ENCODE measurements at regions not wholly inside any gene's neighbourhood (a gene's known extent, or its start where the extent isn't known, plus 50 kb on each side); places are given as distances from the start of the nearest gene placed in this dataset.

- no peak for DNase-seq (ENCODE audit: unreplicated experiment)
- ChIA-PET POLR2A (no interaction called here), CTCF (no interaction called here)
- no peaks in the 10 kb centered on the region for H3K36me3 Mint-ChIP-seq (ENCODE audit: insufficient read depth, unreplicated experiment)
- H3K27ac Mint-ChIP-seq (ENCODE audit: low read depth, unreplicated experiment) = no peak overlapping the region
- BruUV-seq (replicated peaks) = no TSS peak
- no peak overlapping the region for H3K4me3 Mint-ChIP-seq (ENCODE audit: unreplicated experiment)
- peaks cover 8% of the 10 kb centered on the region for H3K9me3 Mint-ChIP-seq (ENCODE audit: unreplicated experiment)
- H3K4me1 Mint-ChIP-seq (ENCODE audit: insufficient read depth, unreplicated experiment) = no peaks in the 10 kb centered on the region
- intact Hi-C loops (cut with micrococcal nuclease) = no loop called here
- TF ChIP-seq, protein P1, sequence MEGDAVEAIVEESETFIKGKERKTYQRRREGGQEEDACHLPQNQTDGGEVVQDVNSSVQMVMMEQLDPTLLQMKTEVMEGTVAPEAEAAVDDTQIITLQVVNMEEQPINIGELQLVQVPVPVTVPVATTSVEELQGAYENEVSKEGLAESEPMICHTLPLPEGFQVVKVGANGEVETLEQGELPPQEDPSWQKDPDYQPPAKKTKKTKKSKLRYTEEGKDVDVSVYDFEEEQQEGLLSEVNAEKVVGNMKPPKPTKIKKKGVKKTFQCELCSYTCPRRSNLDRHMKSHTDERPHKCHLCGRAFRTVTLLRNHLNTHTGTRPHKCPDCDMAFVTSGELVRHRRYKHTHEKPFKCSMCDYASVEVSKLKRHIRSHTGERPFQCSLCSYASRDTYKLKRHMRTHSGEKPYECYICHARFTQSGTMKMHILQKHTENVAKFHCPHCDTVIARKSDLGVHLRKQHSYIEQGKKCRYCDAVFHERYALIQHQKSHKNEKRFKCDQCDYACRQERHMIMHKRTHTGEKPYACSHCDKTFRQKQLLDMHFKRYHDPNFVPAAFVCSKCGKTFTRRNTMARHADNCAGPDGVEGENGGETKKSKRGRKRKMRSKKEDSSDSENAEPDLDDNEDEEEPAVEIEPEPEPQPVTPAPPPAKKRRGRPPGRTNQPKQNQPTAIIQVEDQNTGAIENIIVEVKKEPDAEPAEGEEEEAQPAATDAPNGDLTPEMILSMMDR (IDR thresholded peaks at IDR 0.05; ENCODE audit: unreplicated experiment) = no peak
- no peaks in the 10 kb centered on the region for H3K27me3 Mint-ChIP-seq (ENCODE audit: insufficient read depth, unreplicated experiment)
Measured at GRCh38 chr18:40751186-40751585, 1203.8 kb upstream of the PIK3C3 start.

DNA sequence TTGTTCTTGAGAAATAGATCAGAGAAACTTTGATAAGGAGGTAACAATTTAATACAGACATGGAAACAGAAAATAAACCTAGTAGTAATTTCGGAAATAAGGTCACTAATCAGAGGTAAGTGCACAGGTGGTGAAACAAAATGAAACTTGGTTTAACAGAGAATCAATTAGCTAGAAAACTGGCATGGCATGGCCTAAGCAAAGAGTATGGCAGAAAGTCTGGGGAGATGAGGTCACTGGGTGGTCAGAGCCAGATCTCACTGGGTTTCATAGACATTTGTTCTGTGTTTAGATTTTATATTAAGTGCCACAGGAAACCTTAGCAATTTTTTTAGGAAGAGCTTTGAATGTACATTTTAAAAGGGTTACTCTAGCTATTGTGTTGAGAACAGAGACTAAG, 1216.0 kb upstream of the PIK3C3 start:
- CTCF ChIA-PET = interaction anchor here (0.7 kb wide), 1 partner anchor 130 kb away, joined by 3 read pairs; no protein-coding TSS in a partner anchor
- Mint-ChIP-seq H3K27ac (ENCODE audit: low read depth, unreplicated experiment) (no peak overlapping the region), H3K4me1 (ENCODE audit: insufficient read depth, unreplicated experiment) (no peaks in the 10 kb centered on the region), H3K36me3 (ENCODE audit: insufficient read depth, unreplicated experiment) (no peaks in the 10 kb centered on the region), H3K9me3 (ENCODE audit: unreplicated experiment) (peaks cover 7% of the 10 kb centered on the region), H3K4me3 (ENCODE audit: unreplicated experiment) (no peak overlapping the region), H3K27me3 (ENCODE audit: insufficient read depth, unreplicated experiment) (no peaks in the 10 kb centered on the region)
- TF ChIP-seq, protein P1 (IDR thresholded peaks at IDR 0.05; ENCODE audit: unreplicated experiment) = no peak
- POLR2A ChIA-PET = interaction anchor here (0.5 kb wide), 1 partner anchor 11 kb away, joined by 3 read pairs; no protein-coding TSS in a partner anchor
- intact Hi-C loops (cut with micrococcal nuclease) = no loop called here
- BruUV-seq (replicated peaks) = no TSS peak
- DNase-seq (ENCODE audit: unreplicated experiment) = no peak

DNA sequence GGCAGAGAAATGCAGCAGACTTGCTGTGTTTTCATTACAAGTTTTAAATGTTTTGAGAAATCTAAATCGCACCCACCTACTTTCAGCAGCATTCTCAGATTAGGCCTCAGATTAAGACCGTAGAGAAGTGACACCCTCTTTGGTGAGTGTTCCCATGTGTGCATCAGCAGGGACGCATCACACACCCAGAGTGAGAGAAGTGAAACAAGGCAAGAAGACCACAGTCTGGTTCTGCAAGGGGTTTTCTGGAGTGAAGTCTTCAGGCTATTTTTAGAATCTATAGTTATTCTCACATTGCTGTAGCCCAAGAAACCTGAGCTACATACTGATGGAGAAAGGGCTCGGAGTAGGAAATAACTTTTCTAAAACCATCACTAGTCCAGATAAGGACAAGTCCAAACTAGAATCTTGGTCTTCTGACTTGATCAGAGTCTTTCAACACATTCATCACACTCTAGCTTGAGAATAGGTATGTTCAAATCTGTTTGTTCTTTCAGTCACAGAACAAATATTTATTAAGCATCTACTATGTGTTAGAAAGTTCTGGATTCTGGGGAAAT, 1216.6 kb upstream of the PIK3C3 start:
- no peak overlapping the region for H3K4me3 Mint-ChIP-seq (ENCODE audit: unreplicated experiment)
- no peak for DNase-seq (ENCODE audit: unreplicated experiment)
- BruUV-seq (replicated peaks) = no TSS peak
- TF ChIP-seq, protein P1 (IDR thresholded peaks at IDR 0.05; ENCODE audit: unreplicated experiment) = no peak
- no peaks in the 10 kb centered on the region for H3K4me1 Mint-ChIP-seq (ENCODE audit: insufficient read depth, unreplicated experiment)
- H3K36me3 Mint-ChIP-seq (ENCODE audit: insufficient read depth, unreplicated experiment) = no peaks in the 10 kb centered on the region
- intact Hi-C loops (cut with micrococcal nuclease) = no loop called here
- ChIA-PET CTCF (interaction anchor here (0.7 kb wide), 1 partner anchor 130 kb away, joined by 3 read pairs; no protein-coding TSS in a partner anchor), POLR2A (no interaction called here)
- peaks cover 7% of the 10 kb centered on the region for H3K9me3 Mint-ChIP-seq (ENCODE audit: unreplicated experiment)
- H3K27ac Mint-ChIP-seq (ENCODE audit: low read depth, unreplicated experiment) = no peak overlapping the region
- H3K27me3 Mint-ChIP-seq (ENCODE audit: insufficient read depth, unreplicated experiment) = no peaks in the 10 kb centered on the region

- TF ChIP-seq, protein P1 (IDR thresholded peaks at IDR 0.05; ENCODE audit: unreplicated experiment) = no peak
- Mint-ChIP-seq H3K9me3 (ENCODE audit: unreplicated experiment) (no peaks in the 10 kb centered on the region), H3K27ac (ENCODE audit: low read depth, unreplicated experiment) (no peak overlapping the region), H3K36me3 (ENCODE audit: insufficient read depth, unreplicated experiment) (no peaks in the 10 kb centered on the region), H3K4me1 (ENCODE audit: insufficient read depth, unreplicated experiment) (no peaks in the 10 kb centered on the region), H3K4me3 (ENCODE audit: unreplicated experiment) (no peak overlapping the region), H3K27me3 (ENCODE audit: insufficient read depth, unreplicated experiment) (no peaks in the 10 kb centered on the region)
- DNase-seq (ENCODE audit: unreplicated experiment) = peak; percentile 1
- CTCF ChIA-PET = no interaction called here
- POLR2A ChIA-PET = no interaction called here
- intact Hi-C loops (cut with micrococcal nuclease) = no loop called here
- BruUV-seq (replicated peaks) = no TSS peak
Measured at GRCh38 chr18:40708726-40709125, 1246.3 kb upstream of the PIK3C3 start.

Measured in MCF 10A (cell line).